ENCODE measurements at regions not wholly inside any gene's neighbourhood (a gene's known extent, or its start where the extent isn't known, plus 50 kb on each side); places are given as distances from the start of the nearest gene placed in this dataset.
"Not testable (repeated sequence)": the region's sequence is repeated elsewhere in the genome, so short reads cannot be mapped to it uniquely, and the experiment has no call there.

DNA sequence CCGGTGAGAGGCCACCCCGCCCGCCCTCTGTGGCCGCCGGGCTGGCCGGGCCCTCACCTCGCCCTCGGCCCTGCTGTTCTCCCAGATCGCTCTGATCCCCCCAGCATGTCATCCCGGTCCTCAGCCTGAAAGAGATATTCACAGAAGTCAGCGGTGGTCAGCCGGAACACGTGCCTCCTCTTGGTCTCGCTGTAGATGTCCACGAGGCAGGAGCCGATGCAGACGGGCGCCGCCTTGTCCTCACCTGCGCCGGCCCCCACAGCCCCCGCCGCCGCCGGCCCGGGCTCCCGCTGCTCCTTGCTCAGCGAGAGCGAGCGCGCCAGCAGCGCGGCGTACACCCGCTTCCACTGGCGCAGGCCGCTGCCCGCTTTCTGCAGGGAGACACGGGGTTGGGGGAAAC lies 468.6 kb downstream of the TP53TG3F start:
- TF ChIP-seq, protein P1, sequence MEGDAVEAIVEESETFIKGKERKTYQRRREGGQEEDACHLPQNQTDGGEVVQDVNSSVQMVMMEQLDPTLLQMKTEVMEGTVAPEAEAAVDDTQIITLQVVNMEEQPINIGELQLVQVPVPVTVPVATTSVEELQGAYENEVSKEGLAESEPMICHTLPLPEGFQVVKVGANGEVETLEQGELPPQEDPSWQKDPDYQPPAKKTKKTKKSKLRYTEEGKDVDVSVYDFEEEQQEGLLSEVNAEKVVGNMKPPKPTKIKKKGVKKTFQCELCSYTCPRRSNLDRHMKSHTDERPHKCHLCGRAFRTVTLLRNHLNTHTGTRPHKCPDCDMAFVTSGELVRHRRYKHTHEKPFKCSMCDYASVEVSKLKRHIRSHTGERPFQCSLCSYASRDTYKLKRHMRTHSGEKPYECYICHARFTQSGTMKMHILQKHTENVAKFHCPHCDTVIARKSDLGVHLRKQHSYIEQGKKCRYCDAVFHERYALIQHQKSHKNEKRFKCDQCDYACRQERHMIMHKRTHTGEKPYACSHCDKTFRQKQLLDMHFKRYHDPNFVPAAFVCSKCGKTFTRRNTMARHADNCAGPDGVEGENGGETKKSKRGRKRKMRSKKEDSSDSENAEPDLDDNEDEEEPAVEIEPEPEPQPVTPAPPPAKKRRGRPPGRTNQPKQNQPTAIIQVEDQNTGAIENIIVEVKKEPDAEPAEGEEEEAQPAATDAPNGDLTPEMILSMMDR (IDR thresholded peaks at IDR 0.05), result not testable (repeated sequence)
- TF ChIP-seq POLR2AphosphoS5 (IDR thresholded peaks at IDR 0.05), result not testable (repeated sequence)

Measured in gastroesophageal sphincter (tissue), 3 donors.